IMR-90 (cell line): ENCODE measurements at regions not wholly inside any gene's neighbourhood (a gene's known extent, or its start where the extent isn't known, plus 50 kb on each side); places are given as distances from the start of the nearest gene placed in this dataset.

Experiments
- ATAC-seq: fragments of 200-7000 bp; cut with Tn5 transposase; 2 replicates; pipeline ENCODE4 v1.9.1; 2020; ENCODE audit warnings: low read depth, mild to moderate bottlenecking, moderate library complexity
- BruUV-seq: library from RNA; stranded (reverse); fragments of 400-500 nt; replicated peaks from 2 replicates; lab custom pipeline; 2021; lab: Mats Ljungman, UMichigan
- CTCF ChIA-PET: fragments of 300-600 bp; formaldehyde crosslinking; extraction: SDS; loops from one replicate; lab custom pipeline; 2021; ENCODE audit warnings: antibody characterized with exemption; lab: Yijun Ruan, JAX
- POLR2A ChIA-PET: fragments of 300-600 bp; sonication (Branson Sonifier 250); formaldehyde crosslinking; loops from one replicate; lab custom pipeline; 2022; ENCODE audit warnings: antibody characterized with exemption; ENCODE audit not compliant: unreplicated experiment; lab: Charles Lee
- DNase-seq: peaks from one replicate; pipeline ENCODE4 v3.0.0; 2013
- H2AFZ ChIP-seq: replicated peaks from 2 replicates; pipeline ENCODE3; 2013; ENCODE audit warnings: low read length, mild to moderate bottlenecking; ENCODE audit not compliant: poor library complexity
- H2AK5ac ChIP-seq: 2 replicates; pipeline ENCODE4 v1.6.1; 2013; ENCODE audit warnings: low read depth, low read length, inconsistent platforms
- H2AK9ac ChIP-seq: replicated peaks from 2 replicates; pipeline ENCODE3; 2013; ENCODE audit warnings: mild to moderate bottlenecking, low read depth, low read length, moderate library complexity; ENCODE audit not compliant: poor library complexity
- H2BK120ac ChIP-seq: 2 replicates; pipeline ENCODE4 v1.6.1; 2013; ENCODE audit warnings: low read depth, low read length, inconsistent platforms
- H2BK15ac ChIP-seq: 3 replicates; pipeline ENCODE4 v1.6.1; 2013; ENCODE audit warnings: low read depth, low read length, inconsistent platforms
- H2BK20ac ChIP-seq: 2 replicates; pipeline ENCODE4 v1.6.1; 2013; ENCODE audit warnings: low read depth, mild to moderate bottlenecking, inconsistent platforms, low read length, moderate library complexity
- H2BK5ac ChIP-seq: 2 replicates; pipeline ENCODE4 v1.6.1; 2013; ENCODE audit warnings: mild to moderate bottlenecking, low read depth, low read length, inconsistent platforms; ENCODE audit not compliant: poor library complexity, severe bottlenecking
- H3K14ac ChIP-seq: replicated peaks from 2 replicates; pipeline ENCODE4 v1.6.1; 2013; ENCODE audit warnings: low read depth, low read length, inconsistent platforms
- H3K18ac ChIP-seq: 2 replicates; pipeline ENCODE4 v1.6.1; 2013; ENCODE audit warnings: low read depth, low read length, control low read depth
- H3K23ac ChIP-seq: 2 replicates; pipeline ENCODE4 v1.6.1; 2013; ENCODE audit warnings: low read depth, low read length, inconsistent platforms
- H3K27ac ChIP-seq: 2 replicates; pipeline ENCODE4 v1.5.1; 2013; ENCODE audit warnings: mild to moderate bottlenecking, control low read depth, low read length; ENCODE audit not compliant: insufficient read depth
- H3K27me3 ChIP-seq: 2 replicates; pipeline ENCODE4 v1.6.1; 2013; ENCODE audit warnings: low read length; ENCODE audit not compliant: control insufficient read depth, insufficient read depth
- H3K36me3 ChIP-seq: 2 replicates; pipeline ENCODE4 v1.6.1; 2013; ENCODE audit warnings: low read length, mixed read lengths; ENCODE audit not compliant: control insufficient read depth, insufficient read depth
- H3K4ac ChIP-seq: 2 replicates; pipeline ENCODE4 v1.6.1; 2013; ENCODE audit warnings: low read depth, low read length, inconsistent platforms
- H3K4me1 ChIP-seq: 2 replicates; pipeline ENCODE4 v1.6.1; 2013; ENCODE audit warnings: low read length, mixed read lengths; ENCODE audit not compliant: control insufficient read depth, insufficient read depth
- H3K4me2 ChIP-seq: 2 replicates; pipeline ENCODE4 v1.6.1; 2013; ENCODE audit warnings: low read depth, mild to moderate bottlenecking, control low read depth, low read length, moderate library complexity
- H3K4me3 ChIP-seq: 2 replicates; pipeline ENCODE4 v1.5.1; 2013; ENCODE audit warnings: low read depth, mild to moderate bottlenecking, control low read depth, low read length, moderate library complexity; ENCODE audit not compliant: insufficient read depth
- H3K56ac ChIP-seq: 2 replicates; pipeline ENCODE4 v1.6.1; 2013; ENCODE audit warnings: low read length, inconsistent platforms; ENCODE audit not compliant: insufficient read depth; ENCODE audit errors: extremely low read depth
- H3K79me1 ChIP-seq, 2 experiments: 2 replicates each; pipeline ENCODE4 v1.6.1; 2013; ENCODE audit warnings: low read length in 2 of 2, inconsistent platforms in 1 of 2, low read depth in 1 of 2
- H3K9ac ChIP-seq: 2 replicates; pipeline ENCODE4 v1.6.1; 2013; ENCODE audit warnings: low read depth, low read length, control low read depth
- H3K9me1 ChIP-seq: 2 replicates; pipeline ENCODE4 v1.6.1; 2013; ENCODE audit warnings: low read length, inconsistent platforms; ENCODE audit not compliant: insufficient read depth
- H3K9me3 ChIP-seq: 2 replicates; pipeline ENCODE4 v1.6.1; 2013; ENCODE audit warnings: low read length; ENCODE audit not compliant: control insufficient read depth, insufficient read depth
- H4K20me1 ChIP-seq: 2 replicates; pipeline ENCODE4 v1.6.1; 2013; ENCODE audit warnings: low read length, inconsistent platforms; ENCODE audit not compliant: insufficient read depth
- H4K5ac ChIP-seq: 2 replicates; pipeline ENCODE4 v1.6.1; 2013; ENCODE audit warnings: mild to moderate bottlenecking, low read depth, low read length, control low read depth
- H4K8ac ChIP-seq, 2 experiments: 2 replicates each; pipeline ENCODE4 v1.6.1; 2013; ENCODE audit warnings: low read depth in 2 of 2, low read length in 2 of 2, control low read depth in 1 of 2, inconsistent platforms in 1 of 2
- H4K91ac ChIP-seq: 2 replicates; pipeline ENCODE4 v1.6.1; 2013; ENCODE audit warnings: low read depth, low read length, inconsistent platforms; ENCODE audit not compliant: insufficient read depth
- FOS ChIP-seq: fragments of 150-350 bp; IDR thresholded peaks from 2 replicates; pipeline ENCODE4 v1.6.1; 2016; ENCODE audit warnings: low read depth, low read length
- WGBS, 2 experiments: methylation state at CpG; one replicate each; pipeline versions ENCODE4 v1.1.5 to v1.1.7; 2013; ENCODE audit warnings: missing lambda C conversion rate in 2 of 2; ENCODE audit not compliant: insufficient read length in 1 of 2; ENCODE audit errors: extremely low coverage in 2 of 2; 5-methylcytosine and 5-hydroxymethylcytosine counted together
- dilution Hi-C: fragments of 300-500 bp; cut with HindIII; formaldehyde crosslinking; loops from one replicate; pipeline ENCODE4 v1.14.3; 2018; ENCODE audit warnings: low sequenced_read_pairs; ENCODE audit not compliant: unreplicated experiment
- in situ Hi-C: fragments of 300-500 bp; cut with MboI; formaldehyde crosslinking; loops from 3 replicates; pipeline ENCODE4 v1.14.3; 2019; ENCODE audit warnings: low sequenced_read_pairs, inconsistent platforms, mixed read lengths
- intact Hi-C: fragments of 100-400 bp; cut with micrococcal nuclease; formaldehyde crosslinking; loops from 2 replicates; pipeline ENCODE4 v1.10.0; 2022

DNA sequence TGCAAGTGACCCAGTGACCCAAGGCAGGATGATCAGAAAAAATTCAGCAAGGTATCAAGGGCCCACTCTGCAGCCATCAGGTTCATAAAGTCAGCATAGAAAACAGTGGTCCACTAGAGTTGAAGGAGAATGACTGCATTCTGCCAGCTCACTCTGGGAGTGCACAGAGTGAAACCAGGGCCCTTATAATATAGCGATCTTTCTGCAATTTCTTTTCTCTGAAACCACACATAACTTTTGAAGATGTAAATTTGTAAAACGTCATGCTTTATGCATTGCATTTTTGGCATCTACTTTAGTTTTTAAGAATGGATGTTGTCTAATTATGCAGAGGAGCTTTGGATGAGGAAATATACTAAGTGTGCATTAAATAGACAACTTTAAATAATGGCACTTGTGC lies 225.0 kb upstream of the SMIM21 start:
- Histone ChIP-seq H3K4me2 (no peak overlapping the region), H3K79me1 (no peaks in the 10 kb centered on the region), H4K8ac (no peak overlapping the region), H3K9me1 (no peaks in the 10 kb centered on the region), H3K27ac (no peak overlapping the region), H3K18ac (no peak overlapping the region), H3K4ac (no peak overlapping the region), H2BK5ac (no peak overlapping the region), H2AK9ac (no peak overlapping the region), H3K23ac (no peak overlapping the region), H3K4me1 (no peaks in the 10 kb centered on the region), H2AFZ (no peak overlapping the region), H2BK120ac (no peak overlapping the region), H3K9ac (no peak overlapping the region), H3K56ac (no peak overlapping the region), H2BK15ac (no peak overlapping the region), H4K91ac (no peak overlapping the region), H3K27me3 (peaks cover 3% of the 10 kb centered on the region), H4K5ac (no peak overlapping the region), H3K36me3 (no peaks in the 10 kb centered on the region), H2BK20ac (no peak overlapping the region), H4K20me1 (no peaks in the 10 kb centered on the region), H3K14ac (no peak overlapping the region), H3K4me3 (no peak overlapping the region), H2AK5ac (no peak overlapping the region), H3K9me3 (no peaks in the 10 kb centered on the region)
- dilution Hi-C loops = no loop called here
- in situ Hi-C loops = no loop called here
- intact Hi-C loops = no loop called here
- no peak for ATAC-seq
- ChIA-PET CTCF (no interaction called here), POLR2A (no interaction called here)
- BruUV-seq = no TSS peak
- TF ChIP-seq FOS = no peak
- no CpG with 5 or more reads among the region's 2 CpGs for WGBS, 2 experiments
- no peak for DNase-seq
